ENCODE measurements at regions not wholly inside any gene's neighbourhood (a gene's known extent, or its start where the extent isn't known, plus 50 kb on each side); places are given as distances from the start of the nearest gene placed in this dataset.
A peak's percentile ranks its signal among the peaks of the same experiment; 100 is the strongest.
"Not testable (repeated sequence)": the region's sequence is repeated elsewhere in the genome, so short reads cannot be mapped to it uniquely, and the experiment has no call there.

- no peaks in the 10 kb centered on the region for H3K9me3 ChIP-seq (ENCODE audit: control insufficient read depth, low read depth, low read length)
- peaks cover 18% of the 10 kb centered on the region for H3K4me1 ChIP-seq (ENCODE audit: control insufficient read depth, low read depth, low read length)
- no peak overlapping the region for H3K27ac ChIP-seq (ENCODE audit: low read length)
- H3K4me3 ChIP-seq (ENCODE audit: low read length), result no peak overlapping the region
- H3K27me3 ChIP-seq (ENCODE audit: control insufficient read depth, insufficient read depth, low read length), result peaks cover 10% of the 10 kb centered on the region
- H3K36me3 ChIP-seq (ENCODE audit: control insufficient read depth, low read depth, low read length), result peaks cover 4% of the 10 kb centered on the region
- H3K9ac ChIP-seq (ENCODE audit: low read length), result no peak overlapping the region
Observed at GRCh38 chr5:7271435-7272084, 124.4 kb upstream of the ADCY2 start.

GRCh38 chr5:7272408-7272965 is 123.5 kb upstream of the ADCY2 start:
- Histone ChIP-seq H3K36me3 (ENCODE audit: control insufficient read depth, low read depth, low read length) (peaks cover 4% of the 10 kb centered on the region), H3K9ac (ENCODE audit: low read length) (no peak overlapping the region), H3K27ac (ENCODE audit: low read length) (no peak overlapping the region), H3K27me3 (ENCODE audit: control insufficient read depth, insufficient read depth, low read length) (peaks cover 10% of the 10 kb centered on the region), H3K9me3 (ENCODE audit: control insufficient read depth, low read depth, low read length) (no peaks in the 10 kb centered on the region), H3K4me3 (ENCODE audit: low read length) (no peak overlapping the region), H3K4me1 (ENCODE audit: control insufficient read depth, low read depth, low read length) (peaks cover 18% of the 10 kb centered on the region)

- no peak overlapping the region for H3K27ac ChIP-seq (ENCODE audit: low read length)
- H3K9me3 ChIP-seq (ENCODE audit: control insufficient read depth, low read depth, low read length), result no peaks in the 10 kb centered on the region
- no peak overlapping the region for H3K9ac ChIP-seq (ENCODE audit: low read length)
- peaks cover 10% of the 10 kb centered on the region for H3K27me3 ChIP-seq (ENCODE audit: control insufficient read depth, insufficient read depth, low read length)
- H3K36me3 ChIP-seq (ENCODE audit: control insufficient read depth, low read depth, low read length), result no peaks in the 10 kb centered on the region
- H3K4me1 ChIP-seq (ENCODE audit: control insufficient read depth, low read depth, low read length), result peaks cover 20% of the 10 kb centered on the region
- H3K4me3 ChIP-seq (ENCODE audit: low read length), result no peak overlapping the region
Observed at GRCh38 chr5:7274203-7274602, 121.7 kb upstream of the ADCY2 start.

GRCh38 chr5:7289634-7290033 is 106.3 kb upstream of the ADCY2 start:
- H3K36me3 ChIP-seq (ENCODE audit: control insufficient read depth, low read depth, low read length); H3K4me3 ChIP-seq (ENCODE audit: low read length); H3K27me3 ChIP-seq (ENCODE audit: control insufficient read depth, insufficient read depth, low read length); H3K9ac ChIP-seq (ENCODE audit: low read length); H3K4me1 ChIP-seq (ENCODE audit: control insufficient read depth, low read depth, low read length); H3K9me3 ChIP-seq (ENCODE audit: control insufficient read depth, low read depth, low read length); H3K27ac ChIP-seq (ENCODE audit: low read length): not testable (repeated sequence)

GRCh38 chr5:7297821-7298220 is 98.1 kb upstream of the ADCY2 start:
- H3K4me1 ChIP-seq (ENCODE audit: control insufficient read depth, low read depth, low read length); H3K9ac ChIP-seq (ENCODE audit: low read length); H3K36me3 ChIP-seq (ENCODE audit: control insufficient read depth, low read depth, low read length); H3K27me3 ChIP-seq (ENCODE audit: control insufficient read depth, insufficient read depth, low read length); H3K4me3 ChIP-seq (ENCODE audit: low read length); H3K27ac ChIP-seq (ENCODE audit: low read length); H3K9me3 ChIP-seq (ENCODE audit: control insufficient read depth, low read depth, low read length): not testable (repeated sequence)

GRCh38 chr5:7299731-7300130 is 96.2 kb upstream of the ADCY2 start:
- not testable (repeated sequence) for H3K36me3 ChIP-seq (ENCODE audit: control insufficient read depth, low read depth, low read length); H3K27me3 ChIP-seq (ENCODE audit: control insufficient read depth, insufficient read depth, low read length); H3K9ac ChIP-seq (ENCODE audit: low read length); H3K9me3 ChIP-seq (ENCODE audit: control insufficient read depth, low read depth, low read length); H3K27ac ChIP-seq (ENCODE audit: low read length); H3K4me1 ChIP-seq (ENCODE audit: control insufficient read depth, low read depth, low read length); H3K4me3 ChIP-seq (ENCODE audit: low read length)

- H3K27ac ChIP-seq (ENCODE audit: low read length); H3K9me3 ChIP-seq (ENCODE audit: control insufficient read depth, low read depth, low read length); H3K36me3 ChIP-seq (ENCODE audit: control insufficient read depth, low read depth, low read length); H3K9ac ChIP-seq (ENCODE audit: low read length); H3K27me3 ChIP-seq (ENCODE audit: control insufficient read depth, insufficient read depth, low read length); H3K4me3 ChIP-seq (ENCODE audit: low read length); H3K4me1 ChIP-seq (ENCODE audit: control insufficient read depth, low read depth, low read length): not testable (repeated sequence)
Observed at GRCh38 chr5:7305000-7305674, 90.8 kb upstream of the ADCY2 start.

GRCh38 chr5:7306556-7306955 is 89.4 kb upstream of the ADCY2 start:
- not testable (repeated sequence) for H3K4me3 ChIP-seq (ENCODE audit: low read length); H3K9me3 ChIP-seq (ENCODE audit: control insufficient read depth, low read depth, low read length); H3K27ac ChIP-seq (ENCODE audit: low read length)

GRCh38 chr5:7307709-7308108 is 88.2 kb upstream of the ADCY2 start:
- not testable (repeated sequence) for H3K36me3 ChIP-seq (ENCODE audit: control insufficient read depth, low read depth, low read length); H3K27me3 ChIP-seq (ENCODE audit: control insufficient read depth, insufficient read depth, low read length); H3K9me3 ChIP-seq (ENCODE audit: control insufficient read depth, low read depth, low read length); H3K4me3 ChIP-seq (ENCODE audit: low read length); H3K4me1 ChIP-seq (ENCODE audit: control insufficient read depth, low read depth, low read length); H3K9ac ChIP-seq (ENCODE audit: low read length); H3K27ac ChIP-seq (ENCODE audit: low read length)

More at GRCh38 chr5:7306556-7306955, 89.4 kb upstream of the ADCY2 start:
- H3K9ac ChIP-seq (ENCODE audit: low read length); H3K36me3 ChIP-seq (ENCODE audit: control insufficient read depth, low read depth, low read length); H3K27me3 ChIP-seq (ENCODE audit: control insufficient read depth, insufficient read depth, low read length); H3K4me1 ChIP-seq (ENCODE audit: control insufficient read depth, low read depth, low read length): not testable (repeated sequence)

GRCh38 chr5:7309715-7310114 is 86.2 kb upstream of the ADCY2 start:
- not testable (repeated sequence) for H3K27ac ChIP-seq (ENCODE audit: low read length); H3K36me3 ChIP-seq (ENCODE audit: control insufficient read depth, low read depth, low read length); H3K4me1 ChIP-seq (ENCODE audit: control insufficient read depth, low read depth, low read length); H3K9me3 ChIP-seq (ENCODE audit: control insufficient read depth, low read depth, low read length); H3K9ac ChIP-seq (ENCODE audit: low read length); H3K27me3 ChIP-seq (ENCODE audit: control insufficient read depth, insufficient read depth, low read length)
- peak overlapping the region; percentile 17 for H3K4me3 ChIP-seq (ENCODE audit: low read length)

- H3K9ac ChIP-seq (ENCODE audit: low read length); H3K9me3 ChIP-seq (ENCODE audit: control insufficient read depth, low read depth, low read length); H3K36me3 ChIP-seq (ENCODE audit: control insufficient read depth, low read depth, low read length); H3K27me3 ChIP-seq (ENCODE audit: control insufficient read depth, insufficient read depth, low read length); H3K27ac ChIP-seq (ENCODE audit: low read length); H3K4me3 ChIP-seq (ENCODE audit: low read length): not testable (repeated sequence)
- H3K4me1 ChIP-seq (ENCODE audit: control insufficient read depth, low read depth, low read length), result peaks cover 12% of the 10 kb centered on the region
Observed at GRCh38 chr5:7310656-7311055, 85.3 kb upstream of the ADCY2 start.

GRCh38 chr5:7315118-7315517 is 80.8 kb upstream of the ADCY2 start:
- H3K4me3 ChIP-seq (ENCODE audit: low read length), result no peak overlapping the region
- H3K4me1 ChIP-seq (ENCODE audit: control insufficient read depth, low read depth, low read length), result peaks cover 15% of the 10 kb centered on the region
- no peaks in the 10 kb centered on the region for H3K9me3 ChIP-seq (ENCODE audit: control insufficient read depth, low read depth, low read length)
- no peak overlapping the region for H3K27ac ChIP-seq (ENCODE audit: low read length)
- H3K36me3 ChIP-seq (ENCODE audit: control insufficient read depth, low read depth, low read length), result no peaks in the 10 kb centered on the region
- no peaks in the 10 kb centered on the region for H3K27me3 ChIP-seq (ENCODE audit: control insufficient read depth, insufficient read depth, low read length)
- H3K9ac ChIP-seq (ENCODE audit: low read length), result no peak overlapping the region

Measured in iPS-18a (cell line).